Calu3 (cell line): ENCODE measurements at regions not wholly inside any gene's neighbourhood (a gene's known extent, or its start where the extent isn't known, plus 50 kb on each side); places are given as distances from the start of the nearest gene placed in this dataset.
A peak's percentile ranks its signal among the peaks of the same experiment; 100 is the strongest.

Experiments
- BruUV-seq: library from RNA; stranded (reverse); fragments of 400-500 nt; replicated peaks from 2 replicates; lab custom pipeline; 2021; lab: Mats Ljungman, UMichigan
- CTCF ChIA-PET: fragments of 300-600 bp; sonication (Branson Sonifier 250); formaldehyde crosslinking; loops from one replicate; lab custom pipeline; 2022; ENCODE audit warnings: antibody characterized with exemption; lab: Charles Lee
- DNase-seq: peaks from one replicate; pipeline ENCODE4 v3.0.0; 2022
- H3K27ac Mint-ChIP-seq: one replicate; pipeline ENCODE4 v1.8.0; 2022; ENCODE audit warnings: mixed read lengths; ENCODE audit not compliant: unreplicated experiment
- H3K27me3 Mint-ChIP-seq: one replicate; pipeline ENCODE4 v1.8.0; 2022; ENCODE audit warnings: mixed read lengths; ENCODE audit not compliant: unreplicated experiment
- H3K36me3 Mint-ChIP-seq: one replicate; pipeline ENCODE4 v1.8.0; 2022; ENCODE audit warnings: mild to moderate bottlenecking, moderate library complexity, mixed read lengths; ENCODE audit not compliant: insufficient read depth, unreplicated experiment
- H3K4me1 Mint-ChIP-seq: one replicate; pipeline ENCODE4 v1.8.0; 2022; ENCODE audit warnings: mild to moderate bottlenecking, low read depth, mixed read lengths; ENCODE audit not compliant: unreplicated experiment
- H3K4me3 Mint-ChIP-seq: one replicate; pipeline ENCODE4 v1.8.0; 2022; ENCODE audit warnings: mild to moderate bottlenecking, low read depth, moderate library complexity, mixed read lengths; ENCODE audit not compliant: unreplicated experiment
- H3K9me3 Mint-ChIP-seq: one replicate; pipeline ENCODE4 v1.8.0; 2022; ENCODE audit warnings: low read depth, mixed read lengths; ENCODE audit not compliant: unreplicated experiment
- CTCF ChIP-seq: fragments of 200-600 bp; IDR thresholded peaks from one replicate; pipeline ENCODE4 v1.8.0; 2022; ENCODE audit warnings: antibody characterized with exemption; ENCODE audit not compliant: unreplicated experiment
- intact Hi-C: fragments of 100-400 bp; cut with micrococcal nuclease; formaldehyde crosslinking; loops from one replicate; pipeline ENCODE4 v1.10.0; 2022; ENCODE audit not compliant: unreplicated experiment

- no peak overlapping the region for H3K27ac Mint-ChIP-seq
- CTCF ChIA-PET = interaction anchor here (1.0 kb wide), 1 partner anchor 10 kb away, joined by 3 read pairs; no protein-coding TSS in a partner anchor
- intact Hi-C loops = no loop called here
- H3K4me1 Mint-ChIP-seq = no peaks in the 10 kb centered on the region
- H3K9me3 Mint-ChIP-seq = peaks cover 3% of the 10 kb centered on the region
- no peak overlapping the region for H3K4me3 Mint-ChIP-seq
- no peak for TF ChIP-seq CTCF
- DNase-seq = peak; percentile 62
- no peaks in the 10 kb centered on the region for H3K27me3 Mint-ChIP-seq
- BruUV-seq = no TSS peak
- no peaks in the 10 kb centered on the region for H3K36me3 Mint-ChIP-seq
Observed at GRCh38 chr4:177596035-177596434, 153.8 kb upstream of the AGA start.

DNA sequence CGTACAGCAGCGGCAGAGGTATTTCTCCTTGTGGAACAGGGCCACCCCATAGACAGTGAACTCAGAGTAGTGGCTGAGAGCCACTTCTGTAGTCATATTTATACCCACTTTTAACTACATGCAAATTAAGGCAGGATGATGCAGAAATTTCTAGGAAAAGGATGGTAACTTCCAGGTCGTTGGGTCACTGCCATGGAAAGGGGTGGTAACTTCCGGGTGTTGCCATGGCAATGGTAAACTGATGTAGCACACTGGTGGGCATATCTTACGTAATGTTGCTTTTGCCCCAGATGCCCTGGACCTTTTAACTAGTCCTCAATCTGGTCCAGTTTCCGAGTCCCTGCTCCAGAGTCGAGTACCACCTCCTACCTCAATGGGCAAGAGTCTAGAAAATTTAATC is 154.8 kb upstream of the AGA start:
- CTCF ChIA-PET = no interaction called here
- intact Hi-C loops = no loop called here
- no TSS peak for BruUV-seq
- H3K27me3 Mint-ChIP-seq = no peaks in the 10 kb centered on the region
- H3K4me1 Mint-ChIP-seq = no peaks in the 10 kb centered on the region
- H3K4me3 Mint-ChIP-seq = no peak overlapping the region
- H3K9me3 Mint-ChIP-seq = peaks cover 3% of the 10 kb centered on the region
- DNase-seq = no peak
- H3K36me3 Mint-ChIP-seq = no peaks in the 10 kb centered on the region
- no peak for TF ChIP-seq CTCF
- H3K27ac Mint-ChIP-seq = no peak overlapping the region

DNA sequence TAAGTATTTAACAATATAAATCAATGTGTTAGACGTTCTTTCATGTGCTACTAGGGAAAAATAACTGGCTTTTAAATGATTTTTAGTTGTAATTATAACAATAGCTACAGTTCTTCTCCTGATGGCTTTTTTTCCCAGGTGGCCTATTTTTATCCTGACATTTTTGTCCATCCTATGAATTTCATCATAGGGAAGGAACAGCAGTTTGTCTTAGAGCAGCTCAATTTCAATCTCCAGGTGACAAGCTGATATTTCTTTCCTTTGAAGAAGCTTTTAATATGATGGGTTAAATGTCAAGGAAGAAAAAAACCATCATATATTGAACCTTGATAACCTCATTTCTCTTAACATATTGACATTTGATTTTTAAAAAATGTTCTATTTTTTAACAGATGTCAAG is 163.0 kb upstream of the AGA start:
- no peak for TF ChIP-seq CTCF
- BruUV-seq = no TSS peak
- no peak for DNase-seq
- H3K4me3 Mint-ChIP-seq = no peak overlapping the region
- CTCF ChIA-PET = interaction anchor here (0.6 kb wide), 1 partner anchor 483 kb away, joined by 3 read pairs; no protein-coding TSS in a partner anchor
- H3K27ac Mint-ChIP-seq = no peak overlapping the region
- no peaks in the 10 kb centered on the region for H3K27me3 Mint-ChIP-seq
- H3K4me1 Mint-ChIP-seq = no peaks in the 10 kb centered on the region
- no peaks in the 10 kb centered on the region for H3K9me3 Mint-ChIP-seq
- intact Hi-C loops = no loop called here
- no peaks in the 10 kb centered on the region for H3K36me3 Mint-ChIP-seq

DNA sequence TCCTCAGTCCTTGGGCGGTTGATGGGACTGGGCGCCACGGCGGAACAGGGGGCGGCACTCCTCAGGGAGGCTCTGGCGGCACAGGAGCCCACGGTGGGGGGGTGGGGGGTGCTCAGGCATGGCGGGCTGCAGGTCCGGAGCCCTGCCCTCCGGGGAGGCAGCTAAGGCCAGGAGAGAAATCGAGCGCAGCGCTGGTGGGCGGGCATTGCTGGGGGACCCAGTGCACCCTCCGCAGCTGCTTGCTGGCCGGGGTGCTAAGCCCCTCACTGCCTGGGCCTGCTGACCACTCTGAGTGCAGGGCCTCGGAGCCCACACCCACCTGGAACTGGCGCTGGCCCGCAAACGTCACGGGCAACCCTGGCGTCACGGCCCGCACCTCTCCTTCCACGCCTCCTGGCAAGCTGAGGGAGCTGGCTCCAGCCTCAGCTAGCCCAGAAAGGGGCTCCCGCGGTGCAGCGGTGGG is 164.9 kb upstream of the AGA start:
- intact Hi-C loops = no loop called here
- no peak for DNase-seq
- Mint-ChIP-seq H3K36me3 (no peaks in the 10 kb centered on the region), H3K4me3 (no peak overlapping the region), H3K4me1 (no peaks in the 10 kb centered on the region), H3K9me3 (no peaks in the 10 kb centered on the region), H3K27ac (no peak overlapping the region), H3K27me3 (no peaks in the 10 kb centered on the region)
- no TSS peak for BruUV-seq
- CTCF ChIA-PET = no interaction called here
- TF ChIP-seq CTCF = no peak
